Testis (tissue), 2 donors: ENCODE measurements at regions not wholly inside any gene's neighbourhood (a gene's known extent, or its start where the extent isn't known, plus 50 kb on each side); places are given as distances from the start of the nearest gene placed in this dataset.

Experiments used
- DNase-seq: peaks from one replicate; pipeline ENCODE4 v3.0.0-alpha.2; 2019
- H3K27ac ChIP-seq, 2 donors: fragments of 200-600 bp; sonication (generic); one replicate each; pipeline ENCODE4 v1.5.1; 2019
- H3K27me3 ChIP-seq: fragments of 200-600 bp; sonication (generic); one replicate; pipeline ENCODE4 v1.5.1; 2019
- H3K36me3 ChIP-seq: fragments of 200-600 bp; sonication (generic); one replicate; pipeline ENCODE4 v1.5.1; 2017; ENCODE audit warnings: low read depth; ENCODE audit errors: missing control alignments
- H3K4me1 ChIP-seq: fragments of 200-600 bp; sonication (generic); one replicate; pipeline ENCODE4 v1.5.1; 2019
- H3K4me3 ChIP-seq, 2 donors: fragments of 200-600 bp; sonication (generic); one replicate each; pipeline ENCODE4 v1.5.1; 2017 to 2019
- H3K9me3 ChIP-seq: fragments of 200-600 bp; sonication (generic); one replicate; pipeline ENCODE4 v1.5.1; 2017
- POLR2A ChIP-seq: fragments of 450-650 bp; IDR thresholded peaks from one replicate; pipeline ENCODE4 v1.6.1; 2017; ENCODE audit warnings: antibody characterized with exemption, mild to moderate bottlenecking, moderate library complexity
- WGBS, 2 donors: methylation state at CpG; one replicate each; pipeline ENCODE4 v1.1.5; 2018; 5-methylcytosine and 5-hydroxymethylcytosine counted together
- intact Hi-C: fragments of 100-400 bp; cut with DNase I; formaldehyde crosslinking; loops from one replicate; pipeline ENCODE4 v1.15.1; 2023; ENCODE audit warnings: low total_unique reads
- TF ChIP-seq, protein P1 (sequence below), 3 experiments: fragments of 450-650 bp in 2 of 3; fragments of 200-600 bp in 1 of 3; sonication (generic) in 1 of 3; IDR thresholded peaks; one replicate each; pipeline ENCODE4 v1.5.1; 2016 to 2019; ENCODE audit warnings: antibody characterized with exemption in 3 of 3, mild to moderate bottlenecking in 2 of 3, moderate library complexity in 1 of 3

DNA sequence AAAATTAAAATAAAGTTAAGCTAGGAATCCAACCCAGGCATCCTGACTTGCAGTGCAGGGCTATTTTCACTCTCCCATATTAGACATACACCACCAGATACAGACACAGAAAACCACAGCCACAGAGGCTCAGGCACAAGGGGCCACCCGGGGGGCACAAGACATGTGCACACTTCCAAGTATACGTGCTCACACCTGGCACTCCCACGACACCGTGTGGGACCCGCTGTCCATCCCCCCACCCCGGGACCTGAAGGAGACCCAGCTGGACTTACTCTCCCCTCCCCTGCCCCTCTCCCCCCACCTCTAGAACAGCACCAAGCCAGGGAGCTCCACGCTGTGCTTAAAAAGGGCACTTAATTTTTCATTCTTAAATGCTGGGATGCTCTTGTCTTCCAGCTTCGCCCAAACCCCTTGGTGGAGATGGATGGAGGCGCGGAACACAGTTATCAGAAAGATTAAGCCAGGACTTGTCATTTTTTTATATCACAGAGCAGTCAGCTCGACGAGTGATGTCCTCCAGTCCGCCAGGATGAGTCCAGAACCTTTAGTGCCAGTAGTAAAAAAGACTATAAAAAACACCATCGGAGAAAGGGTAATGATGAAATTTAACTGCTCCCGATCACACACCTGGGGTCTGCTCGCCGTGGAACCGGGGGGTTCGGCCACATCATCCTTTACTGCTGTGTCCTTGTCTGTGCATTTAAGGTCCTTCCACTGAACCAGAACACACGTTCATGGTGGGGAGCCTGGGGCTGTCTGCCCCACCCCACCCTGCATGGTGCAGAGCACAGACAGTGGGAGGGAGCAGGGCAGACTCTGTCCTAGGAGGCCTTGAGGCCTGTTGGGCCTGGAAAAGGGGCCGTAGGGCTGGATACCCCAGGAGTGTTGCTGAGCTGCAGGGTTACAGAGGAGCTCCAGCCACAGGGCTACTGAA lies 73.3 kb upstream of the LHX1 start:
- WGBS, 2 donors = 60 to 63% methylated on average over 21 of the region's 21 CpGs
- no peaks in the 10 kb centered on the region for H3K4me1 ChIP-seq
- no peak overlapping the region for H3K4me3 ChIP-seq
- intact Hi-C loops = no loop called here
- no peak overlapping the region for H3K27ac ChIP-seq
- TF ChIP-seq, protein P1, sequence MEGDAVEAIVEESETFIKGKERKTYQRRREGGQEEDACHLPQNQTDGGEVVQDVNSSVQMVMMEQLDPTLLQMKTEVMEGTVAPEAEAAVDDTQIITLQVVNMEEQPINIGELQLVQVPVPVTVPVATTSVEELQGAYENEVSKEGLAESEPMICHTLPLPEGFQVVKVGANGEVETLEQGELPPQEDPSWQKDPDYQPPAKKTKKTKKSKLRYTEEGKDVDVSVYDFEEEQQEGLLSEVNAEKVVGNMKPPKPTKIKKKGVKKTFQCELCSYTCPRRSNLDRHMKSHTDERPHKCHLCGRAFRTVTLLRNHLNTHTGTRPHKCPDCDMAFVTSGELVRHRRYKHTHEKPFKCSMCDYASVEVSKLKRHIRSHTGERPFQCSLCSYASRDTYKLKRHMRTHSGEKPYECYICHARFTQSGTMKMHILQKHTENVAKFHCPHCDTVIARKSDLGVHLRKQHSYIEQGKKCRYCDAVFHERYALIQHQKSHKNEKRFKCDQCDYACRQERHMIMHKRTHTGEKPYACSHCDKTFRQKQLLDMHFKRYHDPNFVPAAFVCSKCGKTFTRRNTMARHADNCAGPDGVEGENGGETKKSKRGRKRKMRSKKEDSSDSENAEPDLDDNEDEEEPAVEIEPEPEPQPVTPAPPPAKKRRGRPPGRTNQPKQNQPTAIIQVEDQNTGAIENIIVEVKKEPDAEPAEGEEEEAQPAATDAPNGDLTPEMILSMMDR (IDR thresholded peaks at IDR 0.05) = no peak
- no peak for TF ChIP-seq POLR2A
- no peak for DNase-seq
- H3K9me3 ChIP-seq = no peaks in the 10 kb centered on the region
- no peaks in the 10 kb centered on the region for H3K36me3 ChIP-seq
- H3K27me3 ChIP-seq = no peaks in the 10 kb centered on the region

DNA sequence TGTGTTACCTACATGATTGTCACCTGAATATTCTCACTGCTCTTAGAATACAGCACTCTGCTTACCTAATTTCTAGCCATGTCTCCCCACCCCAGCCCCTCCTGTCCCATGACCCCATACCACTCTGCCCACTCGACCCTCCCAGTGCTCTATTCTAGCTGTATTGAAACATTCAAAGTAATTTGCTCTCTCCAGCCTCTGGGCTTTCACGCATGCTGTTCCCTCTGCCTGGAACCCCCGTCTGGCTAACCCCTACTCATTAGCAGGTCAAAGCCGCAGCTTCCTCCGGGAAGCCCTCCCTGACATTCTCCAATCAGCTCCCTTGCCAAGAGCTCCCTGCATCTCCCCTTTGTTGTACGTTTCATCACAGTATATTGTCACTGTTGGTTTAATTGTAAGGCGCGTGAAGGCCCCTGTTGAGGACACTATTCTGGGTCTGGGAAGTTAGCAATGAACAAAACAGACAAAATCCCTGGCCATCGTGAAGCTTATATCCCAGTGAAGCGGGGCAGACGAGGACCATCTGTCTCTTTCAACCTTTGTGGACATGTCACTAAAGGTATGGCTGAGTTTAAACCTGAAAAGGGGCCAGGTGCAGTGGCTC lies 72.3 kb upstream of the LHX1 start:
- intact Hi-C loops = no loop called here
- Histone ChIP-seq H3K4me1 (no peaks in the 10 kb centered on the region), H3K4me3 (no peak overlapping the region), H3K9me3 (no peaks in the 10 kb centered on the region), H3K27ac (no peak overlapping the region), H3K36me3 (no peaks in the 10 kb centered on the region), H3K27me3 (no peaks in the 10 kb centered on the region)
- TF ChIP-seq POLR2A = no peak
- TF ChIP-seq, protein P1 (IDR thresholded peaks at IDR 0.05) = no peak
- DNase-seq = no peak
- 83 to 89% methylated on average over 11 of the region's 11 CpGs for WGBS, 2 donors

DNA sequence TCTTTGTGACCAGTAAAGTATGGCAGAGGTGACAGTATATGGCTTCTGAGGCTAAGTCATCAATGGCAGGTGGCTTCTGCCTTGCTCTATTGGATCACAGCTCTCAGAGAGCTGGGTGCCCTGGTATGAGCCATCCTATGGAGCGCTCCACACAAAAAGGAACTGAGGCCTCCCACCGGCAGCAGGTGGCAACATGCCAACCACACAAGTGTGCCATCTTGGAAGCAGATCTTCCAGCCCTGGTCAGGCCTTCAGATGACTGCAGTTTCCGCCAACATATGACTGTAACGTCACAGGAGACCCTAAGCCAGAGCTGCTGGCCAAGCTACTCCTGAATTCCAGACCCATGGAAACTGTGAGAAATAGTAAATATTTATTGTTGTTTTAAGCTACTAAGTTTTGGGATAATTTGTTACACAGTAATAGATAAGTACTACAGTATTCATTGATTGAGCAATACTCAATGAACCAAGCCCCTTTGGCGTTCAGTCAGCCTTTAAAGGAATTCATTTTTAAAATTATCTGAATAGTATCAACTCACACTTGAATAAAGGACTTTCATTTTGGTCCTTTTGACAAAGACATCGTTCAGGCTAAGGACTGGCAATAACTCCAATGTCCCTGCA lies 69.4 kb upstream of the LHX1 start:
- Histone ChIP-seq H3K27ac (no peak overlapping the region), H3K9me3 (no peaks in the 10 kb centered on the region), H3K27me3 (no peaks in the 10 kb centered on the region), H3K36me3 (no peaks in the 10 kb centered on the region), H3K4me3 (no peak overlapping the region), H3K4me1 (no peaks in the 10 kb centered on the region)
- no peak for DNase-seq
- TF ChIP-seq, protein P1 (IDR thresholded peaks at IDR 0.05) = no peak
- TF ChIP-seq POLR2A = no peak
- intact Hi-C loops = no loop called here
- WGBS, 2 donors = 84 to 88% methylated on average over 5 to 6 of the region's 6 CpGs

DNA sequence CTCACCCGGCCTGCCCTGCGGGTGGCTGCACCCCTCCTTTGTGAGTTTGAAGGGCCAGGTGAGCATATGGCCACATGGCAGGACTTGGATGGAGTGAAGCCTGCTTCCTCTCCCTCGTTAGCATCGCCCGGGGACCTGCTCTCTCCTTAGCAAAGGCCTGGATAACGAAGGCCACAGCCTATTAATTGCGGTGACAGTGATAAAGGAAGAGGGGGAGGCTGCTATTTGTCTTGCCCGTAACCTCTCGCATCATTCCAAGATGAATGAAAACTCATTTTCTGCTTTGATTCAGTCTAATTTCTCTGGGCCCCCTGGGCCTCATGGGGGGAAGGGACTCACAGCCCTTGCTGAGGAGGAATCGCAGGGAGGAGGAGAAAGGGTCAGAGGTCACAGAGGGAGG lies 68.5 kb upstream of the LHX1 start:
- intact Hi-C loops = no loop called here
- Histone ChIP-seq H3K4me1 (no peaks in the 10 kb centered on the region), H3K9me3 (no peaks in the 10 kb centered on the region), H3K27ac (no peak overlapping the region), H3K36me3 (no peaks in the 10 kb centered on the region), H3K27me3 (no peaks in the 10 kb centered on the region), H3K4me3 (no peak overlapping the region)
- DNase-seq = no peak
- WGBS, 2 donors = 50 to 54% methylated on average over 10 of the region's 10 CpGs
- no peak for TF ChIP-seq POLR2A
- TF ChIP-seq, protein P1 (IDR thresholded peaks at IDR 0.05) = no peak
